Fibroblast of mammary gland (primary cell): ENCODE measurements at regions not wholly inside any gene's neighbourhood (a gene's known extent, or its start where the extent isn't known, plus 50 kb on each side); places are given as distances from the start of the nearest gene placed in this dataset.

Source experiments
- DNase-seq: peaks from one replicate; pipeline ENCODE4 v3.0.0-alpha.2; 2010; ENCODE audit warnings: low read depth
- H3K4me3 ChIP-seq: 2 replicates; pipeline ENCODE4 v1.5.1; 2011; ENCODE audit warnings: low read depth, mild to moderate bottlenecking, low read length, moderate library complexity; ENCODE audit not compliant: control insufficient read depth
- CTCF ChIP-seq: conservative IDR thresholded peaks from 2 replicates; pipeline ENCODE4 v1.5.1; 2011; ENCODE audit warnings: low read depth, low read length, inconsistent platforms; ENCODE audit not compliant: control insufficient read depth, insufficient read depth

DNA sequence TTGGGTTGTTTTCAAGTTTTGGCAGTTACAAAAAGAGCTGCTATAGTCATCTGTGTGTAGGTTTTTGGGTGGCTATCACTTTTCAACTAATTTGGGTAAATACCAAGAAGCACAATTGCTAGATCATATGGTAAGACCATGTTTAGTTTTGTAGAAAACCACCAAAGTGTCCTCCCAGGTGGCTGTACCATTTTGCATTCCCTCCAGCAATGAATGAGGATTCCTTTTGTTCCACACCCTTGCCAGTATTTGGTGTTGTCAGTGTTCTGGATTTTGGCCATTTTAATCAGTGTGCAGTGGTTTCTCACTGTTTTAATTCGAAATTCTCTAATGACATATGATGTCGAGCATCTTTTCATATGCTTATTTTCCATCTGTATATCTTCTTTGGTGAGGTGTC, 457.5 kb upstream of the ARID1B start:
- DNase-seq = no peak
- no peak for TF ChIP-seq CTCF
- no peak overlapping the region for H3K4me3 ChIP-seq

GRCh38 chr6:156316583-156317125, 460.5 kb upstream of the ARID1B start:
- DNase-seq = no peak
- TF ChIP-seq CTCF = no peak
- H3K4me3 ChIP-seq = no peak overlapping the region

DNA sequence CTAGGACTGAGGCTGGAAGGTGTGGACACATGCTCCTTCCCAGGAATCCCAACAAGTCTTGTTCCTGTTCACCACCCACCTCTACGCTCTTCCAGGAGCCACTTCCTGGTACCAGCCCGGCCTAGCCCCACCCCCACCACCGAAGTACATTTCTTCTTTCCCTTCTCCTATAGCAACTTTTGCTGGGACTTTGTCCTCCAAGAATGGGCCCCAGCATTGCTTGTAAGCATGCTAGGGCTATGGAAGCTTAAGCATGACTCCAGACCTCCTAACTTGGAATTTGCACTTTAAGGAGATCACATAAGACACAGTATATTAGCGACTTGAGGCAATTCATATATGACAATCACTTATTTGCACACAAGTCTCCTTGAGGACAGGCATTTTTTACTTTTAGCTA, 462.0 kb upstream of the ARID1B start:
- no peak for TF ChIP-seq CTCF
- no peak for DNase-seq
- no peak overlapping the region for H3K4me3 ChIP-seq

- TF ChIP-seq CTCF = no peak
- no peak overlapping the region for H3K4me3 ChIP-seq
- no peak for DNase-seq
Measured at GRCh38 chr6:156313037-156313436, 464.1 kb upstream of the ARID1B start.

GRCh38 chr6:156311291-156311690, 465.9 kb upstream of the ARID1B start:
- no peak for TF ChIP-seq CTCF
- no peak overlapping the region for H3K4me3 ChIP-seq
- DNase-seq = no peak

DNA sequence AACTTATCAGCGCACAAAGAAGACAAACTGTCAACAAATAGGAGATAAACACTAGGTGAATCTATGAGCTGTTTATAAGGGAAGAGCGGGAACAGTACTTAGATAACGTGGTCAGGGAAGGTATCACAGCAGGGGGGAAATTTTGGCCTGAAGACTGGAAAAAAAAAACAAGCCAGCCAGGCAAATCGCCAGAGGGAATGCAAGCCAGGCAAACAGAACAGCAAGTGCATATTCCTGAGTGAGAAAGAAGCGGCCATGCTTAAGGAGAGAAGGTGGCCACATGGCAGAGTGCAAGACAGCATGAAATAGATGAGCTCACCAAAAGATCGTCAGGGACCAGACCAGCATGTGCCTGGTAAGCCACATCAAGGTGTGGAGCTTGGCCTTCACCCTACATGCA, 466.5 kb upstream of the ARID1B start:
- TF ChIP-seq CTCF = no peak
- DNase-seq = no peak
- H3K4me3 ChIP-seq = no peak overlapping the region

DNA sequence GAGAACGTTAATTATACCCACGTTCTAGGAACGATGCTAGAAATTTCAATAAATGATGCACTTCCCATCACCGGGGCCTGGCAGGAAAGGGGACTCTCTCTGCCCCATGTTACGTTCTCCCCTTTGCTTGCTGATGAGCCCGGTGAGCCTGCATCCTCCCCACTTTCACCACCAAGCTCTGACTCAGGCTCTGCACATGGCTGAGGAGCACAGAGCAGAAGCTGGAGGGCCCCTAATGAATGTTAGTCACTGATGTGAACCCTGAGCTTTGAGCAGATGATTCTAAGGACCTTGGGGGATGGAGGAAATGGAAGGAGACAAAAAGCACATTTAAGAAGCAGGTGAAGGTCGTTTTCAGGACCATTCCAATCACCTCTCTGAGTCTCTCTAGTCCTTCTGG, 468.2 kb upstream of the ARID1B start:
- no peak overlapping the region for H3K4me3 ChIP-seq
- TF ChIP-seq CTCF = no peak
- DNase-seq = no peak
